IMR-90 (cell line): ENCODE measurements at regions not wholly inside any gene's neighbourhood (a gene's known extent, or its start where the extent isn't known, plus 50 kb on each side); places are given as distances from the start of the nearest gene placed in this dataset.

Experiments used
- ATAC-seq: fragments of 200-7000 bp; cut with Tn5 transposase; 2 replicates; pipeline ENCODE4 v1.9.1; 2020; ENCODE audit warnings: low read depth, mild to moderate bottlenecking, moderate library complexity
- BruUV-seq: library from RNA; stranded (reverse); fragments of 400-500 nt; replicated peaks from 2 replicates; lab custom pipeline; 2021; lab: Mats Ljungman, UMichigan
- CTCF ChIA-PET: fragments of 300-600 bp; formaldehyde crosslinking; extraction: SDS; loops from one replicate; lab custom pipeline; 2021; ENCODE audit warnings: antibody characterized with exemption; lab: Yijun Ruan, JAX
- POLR2A ChIA-PET: fragments of 300-600 bp; sonication (Branson Sonifier 250); formaldehyde crosslinking; loops from one replicate; lab custom pipeline; 2022; ENCODE audit warnings: antibody characterized with exemption; ENCODE audit not compliant: unreplicated experiment; lab: Charles Lee
- DNase-seq: peaks from one replicate; pipeline ENCODE4 v3.0.0; 2013
- H2AFZ ChIP-seq: replicated peaks from 2 replicates; pipeline ENCODE3; 2013; ENCODE audit warnings: low read length, mild to moderate bottlenecking; ENCODE audit not compliant: poor library complexity
- H2AK5ac ChIP-seq: 2 replicates; pipeline ENCODE4 v1.6.1; 2013; ENCODE audit warnings: low read depth, low read length, inconsistent platforms
- H2AK9ac ChIP-seq: replicated peaks from 2 replicates; pipeline ENCODE3; 2013; ENCODE audit warnings: mild to moderate bottlenecking, low read depth, low read length, moderate library complexity; ENCODE audit not compliant: poor library complexity
- H2BK120ac ChIP-seq: 2 replicates; pipeline ENCODE4 v1.6.1; 2013; ENCODE audit warnings: low read depth, low read length, inconsistent platforms
- H2BK15ac ChIP-seq: 3 replicates; pipeline ENCODE4 v1.6.1; 2013; ENCODE audit warnings: low read depth, low read length, inconsistent platforms
- H2BK20ac ChIP-seq: 2 replicates; pipeline ENCODE4 v1.6.1; 2013; ENCODE audit warnings: low read depth, mild to moderate bottlenecking, inconsistent platforms, low read length, moderate library complexity
- H2BK5ac ChIP-seq: 2 replicates; pipeline ENCODE4 v1.6.1; 2013; ENCODE audit warnings: mild to moderate bottlenecking, low read depth, low read length, inconsistent platforms; ENCODE audit not compliant: poor library complexity, severe bottlenecking
- H3K14ac ChIP-seq: replicated peaks from 2 replicates; pipeline ENCODE4 v1.6.1; 2013; ENCODE audit warnings: low read depth, low read length, inconsistent platforms
- H3K18ac ChIP-seq: 2 replicates; pipeline ENCODE4 v1.6.1; 2013; ENCODE audit warnings: low read depth, low read length, control low read depth
- H3K23ac ChIP-seq: 2 replicates; pipeline ENCODE4 v1.6.1; 2013; ENCODE audit warnings: low read depth, low read length, inconsistent platforms
- H3K27ac ChIP-seq: 2 replicates; pipeline ENCODE4 v1.5.1; 2013; ENCODE audit warnings: mild to moderate bottlenecking, control low read depth, low read length; ENCODE audit not compliant: insufficient read depth
- H3K27me3 ChIP-seq: 2 replicates; pipeline ENCODE4 v1.6.1; 2013; ENCODE audit warnings: low read length; ENCODE audit not compliant: control insufficient read depth, insufficient read depth
- H3K36me3 ChIP-seq: 2 replicates; pipeline ENCODE4 v1.6.1; 2013; ENCODE audit warnings: low read length, mixed read lengths; ENCODE audit not compliant: control insufficient read depth, insufficient read depth
- H3K4ac ChIP-seq: 2 replicates; pipeline ENCODE4 v1.6.1; 2013; ENCODE audit warnings: low read depth, low read length, inconsistent platforms
- H3K4me1 ChIP-seq: 2 replicates; pipeline ENCODE4 v1.6.1; 2013; ENCODE audit warnings: low read length, mixed read lengths; ENCODE audit not compliant: control insufficient read depth, insufficient read depth
- H3K4me2 ChIP-seq: 2 replicates; pipeline ENCODE4 v1.6.1; 2013; ENCODE audit warnings: low read depth, mild to moderate bottlenecking, control low read depth, low read length, moderate library complexity
- H3K4me3 ChIP-seq: 2 replicates; pipeline ENCODE4 v1.5.1; 2013; ENCODE audit warnings: low read depth, mild to moderate bottlenecking, control low read depth, low read length, moderate library complexity; ENCODE audit not compliant: insufficient read depth
- H3K56ac ChIP-seq: 2 replicates; pipeline ENCODE4 v1.6.1; 2013; ENCODE audit warnings: low read length, inconsistent platforms; ENCODE audit not compliant: insufficient read depth; ENCODE audit errors: extremely low read depth
- H3K79me1 ChIP-seq, 2 experiments: 2 replicates each; pipeline ENCODE4 v1.6.1; 2013; ENCODE audit warnings: low read length in 2 of 2, inconsistent platforms in 1 of 2, low read depth in 1 of 2
- H3K9ac ChIP-seq: 2 replicates; pipeline ENCODE4 v1.6.1; 2013; ENCODE audit warnings: low read depth, low read length, control low read depth
- H3K9me1 ChIP-seq: 2 replicates; pipeline ENCODE4 v1.6.1; 2013; ENCODE audit warnings: low read length, inconsistent platforms; ENCODE audit not compliant: insufficient read depth
- H3K9me3 ChIP-seq: 2 replicates; pipeline ENCODE4 v1.6.1; 2013; ENCODE audit warnings: low read length; ENCODE audit not compliant: control insufficient read depth, insufficient read depth
- H4K20me1 ChIP-seq: 2 replicates; pipeline ENCODE4 v1.6.1; 2013; ENCODE audit warnings: low read length, inconsistent platforms; ENCODE audit not compliant: insufficient read depth
- H4K5ac ChIP-seq: 2 replicates; pipeline ENCODE4 v1.6.1; 2013; ENCODE audit warnings: mild to moderate bottlenecking, low read depth, low read length, control low read depth
- H4K8ac ChIP-seq, 2 experiments: 2 replicates each; pipeline ENCODE4 v1.6.1; 2013; ENCODE audit warnings: low read depth in 2 of 2, low read length in 2 of 2, control low read depth in 1 of 2, inconsistent platforms in 1 of 2
- H4K91ac ChIP-seq: 2 replicates; pipeline ENCODE4 v1.6.1; 2013; ENCODE audit warnings: low read depth, low read length, inconsistent platforms; ENCODE audit not compliant: insufficient read depth
- BHLHE40 ChIP-seq: fragments of 150-350 bp; IDR thresholded peaks from 2 replicates; pipeline ENCODE4 v1.6.1; 2016; ENCODE audit warnings: mild to moderate bottlenecking, low read depth, low read length
- CEBPB ChIP-seq: IDR thresholded peaks from 2 replicates; pipeline ENCODE4 v1.6.1; 2012; ENCODE audit warnings: low read depth, low read length, improper control_type of control experiment
- FOS ChIP-seq: fragments of 150-350 bp; IDR thresholded peaks from 2 replicates; pipeline ENCODE4 v1.6.1; 2016; ENCODE audit warnings: low read depth, low read length
- MAFK ChIP-seq: IDR thresholded peaks from 2 replicates; pipeline ENCODE4 v1.6.1; 2012; ENCODE audit warnings: low read depth, low read length, improper control_type of control experiment
- MAZ ChIP-seq: IDR thresholded peaks from 2 replicates; pipeline ENCODE4 v1.6.1; 2012; ENCODE audit warnings: low read depth, mild to moderate bottlenecking, low read length, improper control_type of control experiment, moderate library complexity, borderline replicate concordance
- MXI1 ChIP-seq: IDR thresholded peaks from 2 replicates; pipeline ENCODE4 v1.6.1; 2012; ENCODE audit warnings: low read depth, mild to moderate bottlenecking, low read length, moderate library complexity, borderline replicate concordance
- RCOR1 ChIP-seq: IDR thresholded peaks from 2 replicates; pipeline ENCODE4 v1.6.1; 2012; ENCODE audit warnings: mild to moderate bottlenecking, low read length, improper control_type of control experiment; ENCODE audit not compliant: insufficient replicate concordance
- RFX5 ChIP-seq: IDR thresholded peaks from 2 replicates; pipeline ENCODE4 v1.8.0; 2012; ENCODE audit warnings: low read depth, mild to moderate bottlenecking, low read length, moderate library complexity
- SMC3 ChIP-seq: fragments of 150-350 bp; IDR thresholded peaks from 2 replicates; pipeline ENCODE4 v1.6.1; 2016; ENCODE audit warnings: low read depth, mild to moderate bottlenecking, antibody characterized with exemption, low read length, moderate library complexity
- WGBS, 2 experiments: methylation state at CpG; one replicate each; pipeline versions ENCODE4 v1.1.5 to v1.1.7; 2013; ENCODE audit warnings: missing lambda C conversion rate in 2 of 2; ENCODE audit not compliant: insufficient read length in 1 of 2; ENCODE audit errors: extremely low coverage in 2 of 2; 5-methylcytosine and 5-hydroxymethylcytosine counted together
- dilution Hi-C: fragments of 300-500 bp; cut with HindIII; formaldehyde crosslinking; loops from one replicate; pipeline ENCODE4 v1.14.3; 2018; ENCODE audit warnings: low sequenced_read_pairs; ENCODE audit not compliant: unreplicated experiment
- in situ Hi-C: fragments of 300-500 bp; cut with MboI; formaldehyde crosslinking; loops from 3 replicates; pipeline ENCODE4 v1.14.3; 2019; ENCODE audit warnings: low sequenced_read_pairs, inconsistent platforms, mixed read lengths
- intact Hi-C: fragments of 100-400 bp; cut with micrococcal nuclease; formaldehyde crosslinking; loops from 2 replicates; pipeline ENCODE4 v1.10.0; 2022
- TF ChIP-seq, protein P1 (sequence below): fragments of 150-350 bp; IDR thresholded peaks from 2 replicates; pipeline ENCODE4 v1.6.1; 2016; ENCODE audit warnings: low read depth, mild to moderate bottlenecking, low read length, moderate library complexity, borderline replicate concordance
- TF ChIP-seq, protein P2 (sequence below): fragments of 150-350 bp; IDR thresholded peaks from 2 replicates; pipeline ENCODE4 v1.6.1; 2017; ENCODE audit warnings: mild to moderate bottlenecking, antibody characterized with exemption, low read length, low read depth

DNA sequence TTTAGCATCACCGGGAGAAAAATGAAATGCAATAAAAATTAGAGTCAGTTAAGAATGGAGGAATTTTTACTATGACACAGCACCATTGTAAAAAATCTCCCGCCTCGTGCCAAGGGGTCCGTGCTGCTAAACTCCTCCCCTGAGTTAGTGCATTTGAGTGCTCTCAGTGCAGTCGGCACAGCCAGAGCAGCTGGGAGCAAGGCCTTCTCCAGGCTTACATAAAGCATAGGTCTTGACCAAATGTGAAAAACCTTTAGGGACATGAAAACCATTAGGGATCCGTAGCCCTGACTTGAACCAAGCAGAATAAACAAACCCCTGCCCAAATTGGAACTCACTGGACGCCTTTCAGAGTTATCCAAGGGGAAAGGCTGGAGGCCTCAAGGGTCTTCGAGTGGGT, 152.6 kb downstream of the PLCE1 start:
- H2AK9ac ChIP-seq, result no peak overlapping the region
- H3K9me1 ChIP-seq, result no peaks in the 10 kb centered on the region
- ATAC-seq, result no peak
- H3K4me3 ChIP-seq, result no peak overlapping the region
- ChIA-PET POLR2A (no interaction called here), CTCF (no interaction called here)
- no peak overlapping the region for H3K23ac ChIP-seq
- no peak for DNase-seq
- H3K27ac ChIP-seq, result no peak overlapping the region
- no peak overlapping the region for H2BK5ac ChIP-seq
- H3K14ac ChIP-seq, result no peak overlapping the region
- no peaks in the 10 kb centered on the region for H3K9me3 ChIP-seq
- no peaks in the 10 kb centered on the region for H3K36me3 ChIP-seq
- H4K20me1 ChIP-seq, result no peaks in the 10 kb centered on the region
- no peak overlapping the region for H4K5ac ChIP-seq
- H2BK20ac ChIP-seq, result no peak overlapping the region
- no peak overlapping the region for H4K8ac ChIP-seq
- H3K79me1 ChIP-seq, result no peaks in the 10 kb centered on the region
- H3K4ac ChIP-seq, result no peak overlapping the region
- 95% methylated on average over 4 of the region's 8 CpGs; no CpG with 5 or more reads in 1 of the 2 experiments for WGBS, 2 experiments
- BruUV-seq, result no TSS peak
- H3K4me1 ChIP-seq, result no peaks in the 10 kb centered on the region
- no peak overlapping the region for H2BK15ac ChIP-seq
- no peak overlapping the region for H3K9ac ChIP-seq
- H2BK120ac ChIP-seq, result no peak overlapping the region
- TF ChIP-seq RCOR1, result no peak
- TF ChIP-seq BHLHE40, result no peak
- no peak for TF ChIP-seq MAFK
- no peak for TF ChIP-seq MXI1
- TF ChIP-seq, protein P1, sequence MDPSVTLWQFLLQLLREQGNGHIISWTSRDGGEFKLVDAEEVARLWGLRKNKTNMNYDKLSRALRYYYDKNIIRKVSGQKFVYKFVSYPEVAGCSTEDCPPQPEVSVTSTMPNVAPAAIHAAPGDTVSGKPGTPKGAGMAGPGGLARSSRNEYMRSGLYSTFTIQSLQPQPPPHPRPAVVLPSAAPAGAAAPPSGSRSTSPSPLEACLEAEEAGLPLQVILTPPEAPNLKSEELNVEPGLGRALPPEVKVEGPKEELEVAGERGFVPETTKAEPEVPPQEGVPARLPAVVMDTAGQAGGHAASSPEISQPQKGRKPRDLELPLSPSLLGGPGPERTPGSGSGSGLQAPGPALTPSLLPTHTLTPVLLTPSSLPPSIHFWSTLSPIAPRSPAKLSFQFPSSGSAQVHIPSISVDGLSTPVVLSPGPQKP, result no peak
- no peak for TF ChIP-seq CEBPB
- TF ChIP-seq MAZ, result no peak
- TF ChIP-seq SMC3, result no peak
- no peak for TF ChIP-seq FOS
- TF ChIP-seq, protein P2, sequence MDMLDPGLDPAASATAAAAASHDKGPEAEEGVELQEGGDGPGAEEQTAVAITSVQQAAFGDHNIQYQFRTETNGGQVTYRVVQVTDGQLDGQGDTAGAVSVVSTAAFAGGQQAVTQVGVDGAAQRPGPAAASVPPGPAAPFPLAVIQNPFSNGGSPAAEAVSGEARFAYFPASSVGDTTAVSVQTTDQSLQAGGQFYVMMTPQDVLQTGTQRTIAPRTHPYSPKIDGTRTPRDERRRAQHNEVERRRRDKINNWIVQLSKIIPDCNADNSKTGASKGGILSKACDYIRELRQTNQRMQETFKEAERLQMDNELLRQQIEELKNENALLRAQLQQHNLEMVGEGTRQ, result no peak
- no peak for TF ChIP-seq RFX5
- dilution Hi-C loops, result no loop called here
- H4K91ac ChIP-seq, result no peak overlapping the region
- no peak overlapping the region for H2AK5ac ChIP-seq
- no peak overlapping the region for H3K56ac ChIP-seq
- H3K27me3 ChIP-seq, result peaks cover 2% of the 10 kb centered on the region; the same call in 1 of the 2 replicates
- no peak overlapping the region for H2AFZ ChIP-seq
- no peak overlapping the region for H3K4me2 ChIP-seq
- intact Hi-C loops, result no loop called here
- no peak overlapping the region for H3K18ac ChIP-seq
- in situ Hi-C loops, result no loop called here
